ENCODE measurements at regions not wholly inside any gene's neighbourhood (a gene's known extent, or its start where the extent isn't known, plus 50 kb on each side); places are given as distances from the start of the nearest gene placed in this dataset.

DNA sequence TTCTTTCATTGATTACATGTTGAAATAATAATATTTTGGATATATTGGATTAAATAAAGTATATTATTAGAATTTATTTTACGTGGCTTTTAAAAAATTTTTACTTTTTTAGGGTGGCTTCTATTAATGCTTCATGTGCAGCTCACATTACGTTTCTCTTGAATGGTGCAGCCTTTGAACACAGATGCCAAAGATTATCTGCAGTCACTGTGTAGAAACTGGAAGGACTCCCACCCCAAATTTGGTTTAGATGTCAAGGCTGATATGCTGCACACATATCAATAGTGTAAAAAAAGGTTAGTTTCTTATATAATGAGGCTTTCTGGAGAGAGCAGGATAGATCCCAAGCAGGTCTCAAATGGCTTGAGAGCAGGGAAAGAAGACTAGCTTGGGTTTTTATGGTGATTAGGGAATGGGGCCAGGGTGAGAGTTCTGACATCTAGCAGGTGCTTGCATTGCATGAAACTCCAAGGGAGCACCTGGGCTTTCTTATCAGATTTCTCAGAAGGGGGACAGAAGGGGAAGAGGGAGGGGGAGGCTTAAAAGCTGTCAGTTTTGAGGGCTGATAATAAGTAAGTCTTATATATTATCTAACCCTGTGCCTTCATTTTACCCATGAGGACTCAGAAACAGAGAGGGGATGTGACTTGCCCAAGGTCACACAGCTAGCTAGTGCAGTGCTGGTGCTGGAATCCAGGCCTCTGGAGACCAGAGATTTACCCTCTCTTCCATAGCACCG lies 89.6 kb downstream of the CHST2 start:
- Mint-ChIP-seq H3K27ac (no peak overlapping the region), H3K27me3 (no peaks in the 10 kb centered on the region), H3K4me1 (ENCODE audit: low read depth) (peaks cover 14% of the 10 kb centered on the region), H3K4me3 (no peak overlapping the region), H3K9me3 (peaks cover 5% of the 10 kb centered on the region), H3K36me3 (ENCODE audit: low read depth) (no peaks in the 10 kb centered on the region)
- intact Hi-C loops (cut with micrococcal nuclease), result no loop called here
- DNase-seq (no peak), ATAC-seq (no peak)
- TF ChIP-seq, protein P1, sequence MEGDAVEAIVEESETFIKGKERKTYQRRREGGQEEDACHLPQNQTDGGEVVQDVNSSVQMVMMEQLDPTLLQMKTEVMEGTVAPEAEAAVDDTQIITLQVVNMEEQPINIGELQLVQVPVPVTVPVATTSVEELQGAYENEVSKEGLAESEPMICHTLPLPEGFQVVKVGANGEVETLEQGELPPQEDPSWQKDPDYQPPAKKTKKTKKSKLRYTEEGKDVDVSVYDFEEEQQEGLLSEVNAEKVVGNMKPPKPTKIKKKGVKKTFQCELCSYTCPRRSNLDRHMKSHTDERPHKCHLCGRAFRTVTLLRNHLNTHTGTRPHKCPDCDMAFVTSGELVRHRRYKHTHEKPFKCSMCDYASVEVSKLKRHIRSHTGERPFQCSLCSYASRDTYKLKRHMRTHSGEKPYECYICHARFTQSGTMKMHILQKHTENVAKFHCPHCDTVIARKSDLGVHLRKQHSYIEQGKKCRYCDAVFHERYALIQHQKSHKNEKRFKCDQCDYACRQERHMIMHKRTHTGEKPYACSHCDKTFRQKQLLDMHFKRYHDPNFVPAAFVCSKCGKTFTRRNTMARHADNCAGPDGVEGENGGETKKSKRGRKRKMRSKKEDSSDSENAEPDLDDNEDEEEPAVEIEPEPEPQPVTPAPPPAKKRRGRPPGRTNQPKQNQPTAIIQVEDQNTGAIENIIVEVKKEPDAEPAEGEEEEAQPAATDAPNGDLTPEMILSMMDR (IDR thresholded peaks at IDR 0.05), result no peak
- ChIA-PET POLR2A (no interaction called here), CTCF (no interaction called here)

DNA sequence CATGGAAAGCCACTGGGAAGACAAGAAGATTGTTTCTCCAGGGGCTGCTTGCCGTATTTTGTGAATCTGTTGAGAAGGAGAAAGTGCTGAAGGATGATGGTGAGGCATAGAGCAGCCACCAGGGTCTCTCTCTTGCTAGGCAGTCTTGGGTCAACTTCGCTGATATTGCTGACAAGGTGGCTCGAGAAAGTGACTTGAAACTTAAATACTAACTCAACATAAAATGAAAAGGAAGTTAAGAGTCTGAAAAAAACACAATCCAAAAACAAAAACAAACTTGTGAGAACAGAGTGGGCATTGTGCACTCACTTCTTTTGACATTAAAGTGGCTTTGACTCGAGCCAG lies 90.1 kb downstream of the CHST2 start:
- ChIA-PET POLR2A (no interaction called here), CTCF (no interaction called here)
- DNase-seq, result no peak
- no peak overlapping the region for H3K4me3 Mint-ChIP-seq
- ATAC-seq, result no peak
- H3K36me3 Mint-ChIP-seq (ENCODE audit: low read depth), result no peaks in the 10 kb centered on the region
- no peaks in the 10 kb centered on the region for H3K9me3 Mint-ChIP-seq
- intact Hi-C loops (cut with micrococcal nuclease), result no loop called here
- peaks cover 14% of the 10 kb centered on the region for H3K4me1 Mint-ChIP-seq (ENCODE audit: low read depth)
- no peaks in the 10 kb centered on the region for H3K27me3 Mint-ChIP-seq
- TF ChIP-seq, protein P1 (IDR thresholded peaks at IDR 0.05), result no peak
- H3K27ac Mint-ChIP-seq, result no peak overlapping the region

DNA sequence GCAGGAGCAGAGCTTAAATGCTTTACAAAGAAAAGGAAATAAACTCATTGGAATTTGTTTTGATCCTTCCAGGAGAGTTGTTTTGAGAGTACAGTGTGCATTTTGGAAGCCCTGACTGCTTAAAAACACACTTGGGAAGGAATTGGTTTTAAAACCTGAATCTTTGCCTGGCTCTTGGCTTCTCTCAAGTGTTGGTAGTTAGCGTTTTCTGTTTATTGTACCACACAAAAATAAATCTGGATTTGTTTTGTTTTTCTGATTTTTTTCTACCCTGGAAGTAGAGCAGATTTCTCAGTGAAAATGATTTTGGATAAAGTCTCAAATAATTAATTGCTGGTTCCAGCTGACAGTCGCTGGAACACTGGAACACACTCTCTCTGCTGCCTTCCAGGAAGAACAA lies 90.6 kb downstream of the CHST2 start:
- Mint-ChIP-seq H3K36me3 (ENCODE audit: low read depth) (no peaks in the 10 kb centered on the region), H3K4me3 (no peak overlapping the region), H3K4me1 (ENCODE audit: low read depth) (peaks cover 14% of the 10 kb centered on the region), H3K27ac (no peak overlapping the region), H3K27me3 (no peaks in the 10 kb centered on the region), H3K9me3 (no peaks in the 10 kb centered on the region)
- CTCF ChIA-PET, result no interaction called here
- ATAC-seq, result no peak
- TF ChIP-seq, protein P1 (IDR thresholded peaks at IDR 0.05), result no peak
- intact Hi-C loops (cut with micrococcal nuclease), result no loop called here
- POLR2A ChIA-PET, result no interaction called here
- DNase-seq, result no peak

DNA sequence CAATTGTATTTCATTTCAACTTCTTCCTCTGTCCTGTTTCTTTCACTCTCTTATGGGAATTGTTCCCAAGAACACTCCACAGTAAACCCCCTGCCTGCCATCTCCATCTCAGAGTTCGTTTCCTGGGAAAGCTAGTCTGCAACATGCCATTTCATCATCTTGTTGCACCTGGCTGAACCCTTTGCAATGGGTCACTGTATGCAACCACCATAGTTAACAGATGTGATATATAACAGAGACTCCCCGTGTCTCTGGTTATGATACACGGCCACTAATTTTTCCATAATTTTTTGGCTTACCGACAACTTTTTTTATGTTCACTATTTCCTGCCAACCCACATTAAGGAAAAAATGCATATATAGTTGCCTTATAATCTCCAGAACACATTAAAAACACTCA lies 95.5 kb downstream of the CHST2 start:
- Mint-ChIP-seq H3K9me3 (no peaks in the 10 kb centered on the region), H3K27ac (no peak overlapping the region), H3K4me1 (ENCODE audit: low read depth) (peaks cover 22% of the 10 kb centered on the region), H3K27me3 (no peaks in the 10 kb centered on the region), H3K4me3 (no peak overlapping the region), H3K36me3 (ENCODE audit: low read depth) (no peaks in the 10 kb centered on the region)
- ChIA-PET CTCF (interaction anchor here (0.8 kb wide), 1 partner anchor 10 kb away, joined by 4 read pairs; no protein-coding TSS in a partner anchor), POLR2A (interaction anchor here (0.7 kb wide), 1 partner anchor 66 kb away, joined by 3 read pairs; no protein-coding TSS in a partner anchor)
- no peak for DNase-seq
- intact Hi-C loops (cut with micrococcal nuclease), result no loop called here
- TF ChIP-seq, protein P1 (IDR thresholded peaks at IDR 0.05), result no peak
- ATAC-seq, result no peak

All from activated CD8-positive, alpha-beta T cell treated with anti-CD3 and anti-CD28 coated beads for 36 hours (primary cell).